Left lung (tissue), 4 donors: ENCODE measurements at regions not wholly inside any gene's neighbourhood (a gene's known extent, or its start where the extent isn't known, plus 50 kb on each side); places are given as distances from the start of the nearest gene placed in this dataset.
"Not testable (repeated sequence)": the region's sequence is repeated elsewhere in the genome, so short reads cannot be mapped to it uniquely, and the experiment has no call there.

ENCODE experiments used
- ATAC-seq: fragments of 200-7000 bp; cut with Tn5 transposase; one replicate; pipeline ENCODE4 v1.9.1; 2020; ENCODE audit warnings: moderate library complexity
- DNase-seq, 4 donors: peaks; one replicate each; pipeline ENCODE4 v3.0.0-alpha.2; 2013 to 2020
- H3K27ac ChIP-seq, 2 donors: fragments of 200-600 bp; sonication (generic) in 1 of 2; one replicate each; pipeline versions ENCODE4 v1.5.0 to v1.8.0; 2020 to 2021
- H3K27me3 ChIP-seq, 2 donors: fragments of 200-600 bp; sonication (generic) in 1 of 2; one replicate each; pipeline versions ENCODE4 v1.5.0 to v1.8.0; 2020 to 2021
- H3K36me3 ChIP-seq, 2 donors: fragments of 200-600 bp; sonication (generic) in 1 of 2; one replicate each; pipeline versions ENCODE4 v1.5.0 to v1.8.0; 2020 to 2021
- H3K4me1 ChIP-seq, 2 donors: fragments of 200-600 bp; one replicate each; pipeline ENCODE4 v1.8.0; 2021
- H3K4me3 ChIP-seq, 2 donors: fragments of 200-600 bp; sonication (generic) in 1 of 2; one replicate each; pipeline versions ENCODE4 v1.5.0 to v1.8.0; 2020 to 2021; ENCODE audit warnings: mild to moderate bottlenecking in 1 of 2
- H3K9me3 ChIP-seq, 2 donors: fragments of 200-600 bp; sonication (generic) in 1 of 2; one replicate each; pipeline versions ENCODE4 v1.5.0 to v1.8.0; 2020 to 2021
- CTCF ChIP-seq, 2 donors: fragments of 200-600 bp; sonication (generic) in 1 of 2; IDR thresholded peaks; one replicate each; pipeline versions ENCODE4 v1.5.0 to v1.8.0; 2021; ENCODE audit warnings: antibody characterized with exemption in 2 of 2
- intact Hi-C, 2 donors: fragments of 100-400 bp; cut with DNase I; formaldehyde crosslinking; loops; one replicate each; pipeline versions ENCODE4 v1.11.2 to v1.14.2; 2022
- donor health status: DM: no; HTN: yes; CAD: no.
- donor health status: DM: no; HTN: no; CAD: no.

- no peaks in the 10 kb centered on the region for H3K27me3 ChIP-seq
- no peak overlapping the region for H3K4me3 ChIP-seq
- no peak for TF ChIP-seq CTCF (IDR thresholded peaks at IDR 0.05)
- no peaks in the 10 kb centered on the region for H3K4me1 ChIP-seq
- H3K9me3 ChIP-seq = peaks cover 0 to 14% of the 10 kb centered on the region in 2 donors
- intact Hi-C loops = no loop called here
- DNase-seq (no peak), ATAC-seq (no peak)
- H3K27ac ChIP-seq = no peak overlapping the region
- H3K36me3 ChIP-seq = no peaks in the 10 kb centered on the region
Measured at GRCh38 chrX:2162695-2163094, 338.1 kb downstream of the DHRSX start.

GRCh38 chrX:2159861-2160260, 340.9 kb downstream of the DHRSX start:
- H3K9me3 ChIP-seq = peaks cover 0 to 30% of the 10 kb centered on the region in 2 donors
- DNase-seq (no peak), ATAC-seq (no peak)
- H3K4me1 ChIP-seq = no peaks in the 10 kb centered on the region
- no peaks in the 10 kb centered on the region for H3K27me3 ChIP-seq
- TF ChIP-seq CTCF (IDR thresholded peaks at IDR 0.05) = no peak
- intact Hi-C loops = no loop called here
- no peak overlapping the region for H3K27ac ChIP-seq
- H3K36me3 ChIP-seq = no peaks in the 10 kb centered on the region
- H3K4me3 ChIP-seq = no peak overlapping the region

GRCh38 chrX:2159393-2159792, 341.4 kb downstream of the DHRSX start:
- Histone ChIP-seq H3K27me3 (no peaks in the 10 kb centered on the region), H3K9me3 (peaks cover 0 to 30% of the 10 kb centered on the region in 2 donors), H3K27ac (no peak overlapping the region), H3K36me3 (no peaks in the 10 kb centered on the region), H3K4me1 (no peaks in the 10 kb centered on the region), H3K4me3 (no peak overlapping the region)
- ATAC-seq (no peak), DNase-seq (no peak)
- TF ChIP-seq CTCF (IDR thresholded peaks at IDR 0.05) = no peak
- intact Hi-C loops = no loop called here

- intact Hi-C loops = no loop called here
- TF ChIP-seq CTCF (IDR thresholded peaks at IDR 0.05) = no peak
- Histone ChIP-seq H3K9me3 (peaks cover 0 to 51% of the 10 kb centered on the region in 2 donors), H3K4me3 (no peak overlapping the region), H3K36me3 (no peaks in the 10 kb centered on the region), H3K4me1 (no peaks in the 10 kb centered on the region), H3K27me3 (no peaks in the 10 kb centered on the region), H3K27ac (no peak overlapping the region)
- ATAC-seq (no peak), DNase-seq (no peak)
Measured at GRCh38 chrX:2150722-2151121, 350.1 kb downstream of the DHRSX start.

GRCh38 chrX:2150014-2150413, 350.8 kb downstream of the DHRSX start:
- ATAC-seq, DNase-seq, H3K27ac ChIP-seq, H3K36me3 ChIP-seq, H3K27me3 ChIP-seq, H3K4me1 ChIP-seq, H3K4me3 ChIP-seq, intact Hi-C loops: not testable (repeated sequence)
- H3K9me3 ChIP-seq = peaks cover 0 to 52% of the 10 kb centered on the region in 2 donors

- H3K27ac ChIP-seq, intact Hi-C loops, ATAC-seq: not testable (repeated sequence)
Measured at GRCh38 chrX:2149055-2149454, 351.7 kb downstream of the DHRSX start.

More at GRCh38 chrX:2149055-2149454, 351.7 kb downstream of the DHRSX start:
- H3K27me3 ChIP-seq, H3K4me3 ChIP-seq, H3K4me1 ChIP-seq, DNase-seq, H3K36me3 ChIP-seq: not testable (repeated sequence)
- peaks cover 0 to 53% of the 10 kb centered on the region in 2 donors for H3K9me3 ChIP-seq
